ENCODE measurements at regions not wholly inside any gene's neighbourhood (a gene's known extent, or its start where the extent isn't known, plus 50 kb on each side); places are given as distances from the start of the nearest gene placed in this dataset.

DNA sequence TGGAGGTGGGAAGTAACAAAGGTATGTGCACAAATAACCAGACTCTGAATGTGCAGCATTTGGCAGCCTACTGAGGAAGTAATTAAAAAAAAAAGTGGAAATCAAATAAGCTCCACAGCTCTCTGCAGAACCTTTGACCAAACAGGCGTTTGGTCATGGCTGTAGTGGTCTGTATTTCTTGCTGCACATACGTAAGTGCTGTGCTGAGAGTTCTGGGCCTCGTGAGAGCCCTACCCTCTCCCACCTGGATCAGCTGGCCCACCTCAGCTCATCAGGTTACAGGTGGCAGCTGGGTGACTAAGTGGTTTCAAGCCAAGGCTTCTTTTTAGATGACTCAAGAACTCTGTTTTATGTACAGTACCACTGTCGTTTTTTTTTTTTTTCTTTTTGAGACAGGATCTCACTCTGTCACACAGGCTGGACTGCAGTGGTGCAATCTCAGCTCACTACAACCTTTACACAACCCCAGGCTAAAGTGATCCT lies 178.2 kb upstream of the KLF6 start:
- H3K36me3 ChIP-seq: no peaks in the 10 kb centered on the region
- intact Hi-C loops (cut with micrococcal nuclease): no loop called here

DNA sequence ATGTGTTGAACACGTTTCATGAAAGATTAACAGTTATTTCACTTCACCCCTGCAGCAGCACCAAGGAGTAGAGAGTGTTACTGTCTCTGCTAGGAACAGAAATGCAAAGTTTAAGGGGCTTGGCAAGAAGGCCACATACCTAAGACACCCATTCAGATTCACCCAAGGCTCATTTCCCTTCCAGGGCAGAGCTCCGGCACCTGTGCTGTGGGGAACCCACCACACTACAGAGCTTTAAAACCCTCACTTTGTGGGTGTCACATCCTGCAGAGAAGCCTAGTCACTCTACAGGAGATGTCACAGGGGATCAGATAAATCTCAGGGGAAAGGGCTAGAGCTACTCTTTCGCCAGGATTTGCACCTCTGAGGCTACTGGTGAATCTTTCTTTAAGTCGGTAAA lies 176.1 kb upstream of the KLF6 start:
- intact Hi-C loops (cut with micrococcal nuclease): no loop called here
- Histone ChIP-seq H3K9me3 (replicated peaks) (no peaks in the 10 kb centered on the region), H3K36me3 (no peaks in the 10 kb centered on the region), H3K27ac (replicated peaks) (no peak overlapping the region), H3K4me3 (no peak overlapping the region), H3K4me1 (peaks cover 6% of the 10 kb centered on the region), H3K27me3 (ENCODE audit: low read depth) (no peaks in the 10 kb centered on the region)
- TF ChIP-seq, protein P1, sequence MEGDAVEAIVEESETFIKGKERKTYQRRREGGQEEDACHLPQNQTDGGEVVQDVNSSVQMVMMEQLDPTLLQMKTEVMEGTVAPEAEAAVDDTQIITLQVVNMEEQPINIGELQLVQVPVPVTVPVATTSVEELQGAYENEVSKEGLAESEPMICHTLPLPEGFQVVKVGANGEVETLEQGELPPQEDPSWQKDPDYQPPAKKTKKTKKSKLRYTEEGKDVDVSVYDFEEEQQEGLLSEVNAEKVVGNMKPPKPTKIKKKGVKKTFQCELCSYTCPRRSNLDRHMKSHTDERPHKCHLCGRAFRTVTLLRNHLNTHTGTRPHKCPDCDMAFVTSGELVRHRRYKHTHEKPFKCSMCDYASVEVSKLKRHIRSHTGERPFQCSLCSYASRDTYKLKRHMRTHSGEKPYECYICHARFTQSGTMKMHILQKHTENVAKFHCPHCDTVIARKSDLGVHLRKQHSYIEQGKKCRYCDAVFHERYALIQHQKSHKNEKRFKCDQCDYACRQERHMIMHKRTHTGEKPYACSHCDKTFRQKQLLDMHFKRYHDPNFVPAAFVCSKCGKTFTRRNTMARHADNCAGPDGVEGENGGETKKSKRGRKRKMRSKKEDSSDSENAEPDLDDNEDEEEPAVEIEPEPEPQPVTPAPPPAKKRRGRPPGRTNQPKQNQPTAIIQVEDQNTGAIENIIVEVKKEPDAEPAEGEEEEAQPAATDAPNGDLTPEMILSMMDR (IDR thresholded peaks at IDR 0.05; ENCODE audit: borderline replicate concordance): no peak
- DNase-seq: no peak

More for the DNA sequence above, 178.2 kb upstream of the KLF6 start:
- Histone ChIP-seq H3K27ac (replicated peaks) (no peak overlapping the region), H3K4me1 (peaks cover 6% of the 10 kb centered on the region), H3K4me3 (no peak overlapping the region), H3K27me3 (ENCODE audit: low read depth) (no peaks in the 10 kb centered on the region), H3K9me3 (replicated peaks) (no peaks in the 10 kb centered on the region)
- TF ChIP-seq, protein P1 (IDR thresholded peaks at IDR 0.05; ENCODE audit: borderline replicate concordance): no peak
- DNase-seq: no peak

DNA sequence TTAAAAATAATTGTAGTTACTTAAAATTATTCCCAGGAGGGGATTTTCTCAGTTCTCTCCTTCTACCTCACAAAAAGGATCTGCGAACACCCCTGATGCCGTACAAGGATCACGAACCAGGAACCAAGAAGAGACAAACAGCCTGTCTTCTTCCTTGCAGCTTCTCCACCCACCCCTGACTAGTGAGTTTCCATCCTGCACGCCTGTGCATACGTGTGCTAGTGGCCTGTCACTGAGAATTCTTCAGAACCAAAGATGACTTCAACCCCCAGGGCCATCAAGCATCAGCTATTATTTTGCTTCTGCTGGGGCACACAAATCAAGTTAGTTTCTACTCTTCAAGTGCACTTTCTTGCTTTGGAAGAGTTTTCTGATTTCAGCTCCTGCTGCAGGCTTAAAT lies 175.5 kb upstream of the KLF6 start:
- TF ChIP-seq, protein P1 (IDR thresholded peaks at IDR 0.05; ENCODE audit: borderline replicate concordance): no peak
- no peak overlapping the region for H3K4me3 ChIP-seq

DNA sequence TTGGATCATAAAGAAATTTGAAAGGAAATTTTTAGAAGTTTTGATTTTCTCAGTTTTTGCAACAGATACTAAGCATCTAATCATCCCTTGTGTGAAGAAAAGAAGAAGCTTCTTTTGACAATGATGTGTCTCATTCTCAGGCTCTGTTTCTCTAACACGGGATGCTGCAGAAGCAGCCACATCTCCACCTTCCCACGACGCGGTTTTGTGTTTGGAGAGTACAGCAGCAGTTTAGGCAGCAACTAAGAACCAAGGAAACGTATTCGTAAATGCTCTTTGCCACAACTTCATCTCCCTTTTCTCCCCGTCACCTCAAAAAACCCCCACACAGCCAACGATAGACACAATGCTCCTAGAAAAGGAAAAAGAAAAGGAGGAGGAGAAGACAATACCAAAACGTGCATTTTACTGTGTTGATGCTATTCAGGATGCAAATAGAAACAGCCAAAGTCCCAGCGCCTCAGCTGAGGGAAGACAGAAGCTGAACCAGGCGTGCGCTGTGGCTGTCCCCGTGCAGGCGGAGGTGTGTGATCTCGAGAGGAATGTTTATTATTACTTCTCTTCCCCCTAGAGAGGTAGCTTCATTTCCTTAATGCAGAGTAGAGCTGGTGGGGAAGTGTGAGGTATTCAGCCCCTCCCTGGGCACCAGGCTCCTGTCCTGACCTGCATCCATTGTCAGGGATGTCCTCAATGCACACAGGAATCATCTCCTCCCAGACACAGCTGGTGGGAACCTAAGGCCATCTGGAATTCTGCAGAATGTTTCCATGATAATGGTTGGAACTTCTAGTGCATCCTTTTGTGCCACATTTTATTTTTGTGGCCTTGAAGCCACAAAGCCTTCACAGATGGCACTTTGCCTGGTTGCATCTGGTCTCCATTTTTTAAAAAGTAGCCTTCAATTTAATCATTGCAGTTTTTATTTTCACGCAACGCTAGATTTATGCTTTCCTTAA lies 174.6 kb upstream of the KLF6 start:
- intact Hi-C loops (cut with micrococcal nuclease): no loop called here
- DNase-seq: no peak
- Histone ChIP-seq H3K27ac (replicated peaks) (no peak overlapping the region), H3K4me3 (no peak overlapping the region), H3K4me1 (peaks cover 6% of the 10 kb centered on the region), H3K27me3 (ENCODE audit: low read depth) (no peaks in the 10 kb centered on the region), H3K36me3 (no peaks in the 10 kb centered on the region), H3K9me3 (replicated peaks) (no peaks in the 10 kb centered on the region)
- TF ChIP-seq, protein P1 (IDR thresholded peaks at IDR 0.05; ENCODE audit: borderline replicate concordance): no peak

More for the DNA sequence above, 175.5 kb upstream of the KLF6 start:
- H3K36me3 ChIP-seq: no peaks in the 10 kb centered on the region
- no peaks in the 10 kb centered on the region for H3K9me3 ChIP-seq (replicated peaks)
- H3K27ac ChIP-seq (replicated peaks): no peak overlapping the region
- no peaks in the 10 kb centered on the region for H3K27me3 ChIP-seq (ENCODE audit: low read depth)
- no peak for DNase-seq
- peaks cover 6% of the 10 kb centered on the region for H3K4me1 ChIP-seq
- intact Hi-C loops (cut with micrococcal nuclease): no loop called here

DNA sequence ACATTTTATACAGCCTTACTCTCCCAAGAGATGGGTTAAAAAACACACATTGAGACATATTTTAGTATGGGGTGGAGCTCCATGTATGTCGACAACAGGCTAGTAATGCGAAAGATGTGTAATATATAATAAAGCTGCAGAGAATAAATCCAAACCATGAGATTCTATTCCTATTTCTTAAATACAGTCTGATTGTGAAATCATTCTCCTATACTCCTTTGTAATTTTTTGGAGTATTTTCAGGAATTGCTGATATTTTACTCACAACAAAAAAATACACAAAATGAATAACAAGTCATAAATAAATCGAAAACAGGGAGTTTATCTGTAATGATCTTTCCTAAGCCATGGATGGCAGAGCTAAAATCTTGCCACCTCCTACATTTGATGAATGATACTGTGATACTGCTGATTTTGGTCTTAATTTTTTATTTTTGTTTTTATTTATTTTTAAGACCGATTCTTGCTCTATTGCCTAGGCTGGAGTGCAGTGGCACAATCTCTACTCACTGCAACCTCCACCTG lies 173.5 kb upstream of the KLF6 start:
- intact Hi-C loops (cut with micrococcal nuclease): no loop called here
- Histone ChIP-seq H3K4me1 (peaks cover 6% of the 10 kb centered on the region), H3K27ac (replicated peaks) (no peak overlapping the region), H3K36me3 (no peaks in the 10 kb centered on the region), H3K4me3 (no peak overlapping the region), H3K27me3 (ENCODE audit: low read depth) (no peaks in the 10 kb centered on the region), H3K9me3 (replicated peaks) (no peaks in the 10 kb centered on the region)
- DNase-seq: no peak
- TF ChIP-seq, protein P1 (IDR thresholded peaks at IDR 0.05; ENCODE audit: borderline replicate concordance): no peak

Measured in left ventricle myocardium inferior (tissue), 1 donor.